Type B pancreatic cell (in vitro differentiated cells): ENCODE measurements at regions not wholly inside any gene's neighbourhood (a gene's known extent, or its start where the extent isn't known, plus 50 kb on each side); places are given as distances from the start of the nearest gene placed in this dataset.

Source experiments
- DNase-seq: peaks from one replicate; pipeline ENCODE4 v3.0.0; 2021; ENCODE audit warnings: mixed read lengths; ENCODE audit not compliant: unreplicated experiment; ENCODE audit errors: extremely low spot score
- H3K27ac Mint-ChIP-seq: 2 replicates; pipeline ENCODE4 v1.8.0; 2021; ENCODE audit warnings: mild to moderate bottlenecking, mixed read lengths
- H3K27me3 Mint-ChIP-seq: 2 replicates; pipeline ENCODE4 v1.8.0; 2021; ENCODE audit warnings: mixed read lengths
- H3K36me3 Mint-ChIP-seq: 2 replicates; pipeline ENCODE4 v1.8.0; 2021; ENCODE audit warnings: mixed read lengths
- H3K4me1 Mint-ChIP-seq: one replicate; pipeline ENCODE4 v1.8.0; 2021; ENCODE audit warnings: mixed read lengths; ENCODE audit not compliant: unreplicated experiment
- H3K4me3 Mint-ChIP-seq: 2 replicates; pipeline ENCODE4 v1.8.0; 2021; ENCODE audit warnings: mild to moderate bottlenecking, mixed read lengths
- H3K9me3 Mint-ChIP-seq: 2 replicates; pipeline ENCODE4 v1.8.0; 2021; ENCODE audit warnings: mixed read lengths
- CTCF ChIP-seq: fragments of 200-600 bp; sonication (generic); conservative IDR thresholded peaks from 2 replicates; pipeline ENCODE4 v1.5.0; 2021; ENCODE audit warnings: antibody characterized with exemption, mild to moderate bottlenecking

DNA sequence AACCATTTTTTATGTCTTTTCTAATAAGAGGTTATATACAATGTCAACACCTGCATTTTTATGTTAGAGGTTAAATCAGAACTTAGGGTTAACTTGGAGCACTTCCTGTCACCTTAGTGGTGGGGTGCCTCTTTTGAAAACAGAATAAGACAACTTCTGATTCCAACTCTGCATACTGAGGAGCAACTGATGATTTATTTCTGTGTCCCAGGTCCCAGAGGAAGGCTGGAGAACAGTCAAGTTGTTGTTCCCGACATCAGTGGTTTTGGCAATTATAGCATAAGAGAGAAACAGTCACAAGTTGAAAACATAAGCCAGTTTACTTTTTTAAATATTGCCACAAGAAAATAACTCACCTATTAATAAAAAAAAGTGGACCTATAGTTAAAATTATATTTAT, 871.0 kb upstream of the ADAMTS5 start:
- TF ChIP-seq CTCF = no peak
- Mint-ChIP-seq H3K27ac (no peak overlapping the region), H3K9me3 (no peaks in the 10 kb centered on the region), H3K36me3 (no peaks in the 10 kb centered on the region), H3K4me3 (no peak overlapping the region), H3K27me3 (peaks cover 2% of the 10 kb centered on the region), H3K4me1 (no peaks in the 10 kb centered on the region)
- DNase-seq = no peak

- no peak for DNase-seq
- H3K36me3 Mint-ChIP-seq = no peaks in the 10 kb centered on the region
- H3K4me1 Mint-ChIP-seq = no peaks in the 10 kb centered on the region
- H3K27ac Mint-ChIP-seq = no peak overlapping the region
- H3K27me3 Mint-ChIP-seq = peaks cover 2% of the 10 kb centered on the region
- peaks cover 3% of the 10 kb centered on the region for H3K9me3 Mint-ChIP-seq
- TF ChIP-seq CTCF = no peak
- H3K4me3 Mint-ChIP-seq = no peak overlapping the region
Observed at GRCh38 chr21:27833298-27833697, 866.4 kb upstream of the ADAMTS5 start.

GRCh38 chr21:27831816-27832569, 865.1 kb upstream of the ADAMTS5 start:
- TF ChIP-seq CTCF = no peak
- no peak overlapping the region for H3K27ac Mint-ChIP-seq
- no peak for DNase-seq

GRCh38 chr21:27831177-27831576, 864.3 kb upstream of the ADAMTS5 start:
- Mint-ChIP-seq H3K36me3 (no peaks in the 10 kb centered on the region), H3K9me3 (peaks cover 7% of the 10 kb centered on the region), H3K4me3 (no peak overlapping the region), H3K27me3 (peaks cover 2% of the 10 kb centered on the region), H3K4me1 (no peaks in the 10 kb centered on the region), H3K27ac (no peak overlapping the region)
- DNase-seq = no peak
- no peak for TF ChIP-seq CTCF

More at GRCh38 chr21:27831816-27832569, 865.1 kb upstream of the ADAMTS5 start:
- Mint-ChIP-seq H3K36me3 (no peaks in the 10 kb centered on the region), H3K4me1 (no peaks in the 10 kb centered on the region), H3K4me3 (no peak overlapping the region), H3K9me3 (peaks cover 7% of the 10 kb centered on the region), H3K27me3 (peaks cover 2% of the 10 kb centered on the region)

- Mint-ChIP-seq H3K9me3 (peaks cover 7% of the 10 kb centered on the region), H3K4me1 (no peaks in the 10 kb centered on the region), H3K27me3 (no peaks in the 10 kb centered on the region), H3K4me3 (no peak overlapping the region), H3K36me3 (no peaks in the 10 kb centered on the region), H3K27ac (no peak overlapping the region)
- no peak for DNase-seq
- TF ChIP-seq CTCF = no peak
Observed at GRCh38 chr21:27827972-27828371, 861.1 kb upstream of the ADAMTS5 start.

- H3K4me3 Mint-ChIP-seq = no peak overlapping the region
- H3K36me3 Mint-ChIP-seq = no peaks in the 10 kb centered on the region
- H3K4me1 Mint-ChIP-seq = no peaks in the 10 kb centered on the region
- H3K27me3 Mint-ChIP-seq = no peaks in the 10 kb centered on the region
- no peak for DNase-seq
- no peak for TF ChIP-seq CTCF
- no peak overlapping the region for H3K27ac Mint-ChIP-seq
- peaks cover 7% of the 10 kb centered on the region for H3K9me3 Mint-ChIP-seq
Observed at GRCh38 chr21:27825035-27825434, 858.1 kb upstream of the ADAMTS5 start.
